Activated naive CD8-positive, alpha-beta T cell treated with anti-CD3 and anti-CD28 coated beads for 36 hours (primary cell): ENCODE measurements at regions not wholly inside any gene's neighbourhood (a gene's known extent, or its start where the extent isn't known, plus 50 kb on each side); places are given as distances from the start of the nearest gene placed in this dataset.
"Not testable (repeated sequence)": the region's sequence is repeated elsewhere in the genome, so short reads cannot be mapped to it uniquely, and the experiment has no call there.

Experiments used
- DNase-seq: peaks from one replicate; pipeline ENCODE4 v3.0.0; 2021
- H3K27ac Mint-ChIP-seq: one replicate; pipeline ENCODE4 v1.8.0; 2022; ENCODE audit warnings: mild to moderate bottlenecking, moderate library complexity, mixed read lengths
- H3K27me3 Mint-ChIP-seq: one replicate; pipeline ENCODE4 v1.8.0; 2022; ENCODE audit warnings: mild to moderate bottlenecking, mixed read lengths
- H3K36me3 Mint-ChIP-seq: one replicate; pipeline ENCODE4 v1.8.0; 2021; ENCODE audit warnings: mild to moderate bottlenecking, mixed read lengths
- H3K4me1 Mint-ChIP-seq: one replicate; pipeline ENCODE4 v1.8.0; 2021; ENCODE audit warnings: mixed read lengths
- H3K4me3 Mint-ChIP-seq: one replicate; pipeline ENCODE4 v1.8.0; 2022; ENCODE audit warnings: mild to moderate bottlenecking, moderate library complexity, mixed read lengths
- H3K9me3 Mint-ChIP-seq: one replicate; pipeline ENCODE4 v1.8.0; 2022; ENCODE audit warnings: mixed read lengths

- Mint-ChIP-seq H3K27me3 (peaks cover 38% of the 10 kb centered on the region), H3K36me3 (no peaks in the 10 kb centered on the region), H3K4me1 (no peaks in the 10 kb centered on the region), H3K27ac (no peak overlapping the region), H3K9me3 (peaks cover 2% of the 10 kb centered on the region), H3K4me3 (no peak overlapping the region)
- no peak for DNase-seq
These were observed 229.5 kb downstream of the MEF2C start for GRCh38 chr5:88653471-88653870.

- Mint-ChIP-seq H3K4me3 (no peak overlapping the region), H3K9me3 (no peaks in the 10 kb centered on the region), H3K36me3 (no peaks in the 10 kb centered on the region), H3K27me3 (peaks cover 30% of the 10 kb centered on the region), H3K27ac (no peak overlapping the region), H3K4me1 (no peaks in the 10 kb centered on the region)
- DNase-seq = no peak
These were observed 235.1 kb downstream of the MEF2C start for GRCh38 chr5:88647901-88648300.

GRCh38 chr5:88646866-88647265 is 236.1 kb downstream of the MEF2C start:
- Mint-ChIP-seq H3K27ac (no peak overlapping the region), H3K36me3 (no peaks in the 10 kb centered on the region), H3K4me1 (no peaks in the 10 kb centered on the region), H3K27me3 (peaks cover 30% of the 10 kb centered on the region), H3K4me3 (no peak overlapping the region), H3K9me3 (no peaks in the 10 kb centered on the region)
- DNase-seq = no peak

- Mint-ChIP-seq H3K27ac (no peak overlapping the region), H3K27me3 (peaks cover 21% of the 10 kb centered on the region), H3K36me3 (no peaks in the 10 kb centered on the region), H3K4me1 (no peaks in the 10 kb centered on the region), H3K4me3 (no peak overlapping the region), H3K9me3 (no peaks in the 10 kb centered on the region)
- DNase-seq = no peak
These were observed 238.3 kb downstream of the MEF2C start for GRCh38 chr5:88644676-88645075.

GRCh38 chr5:88643315-88643714 is 239.7 kb downstream of the MEF2C start:
- H3K4me1 Mint-ChIP-seq = no peaks in the 10 kb centered on the region
- no peaks in the 10 kb centered on the region for H3K9me3 Mint-ChIP-seq
- peaks cover 21% of the 10 kb centered on the region for H3K27me3 Mint-ChIP-seq
- no peak overlapping the region for H3K4me3 Mint-ChIP-seq
- no peaks in the 10 kb centered on the region for H3K36me3 Mint-ChIP-seq
- no peak for DNase-seq
- no peak overlapping the region for H3K27ac Mint-ChIP-seq

- H3K4me1 Mint-ChIP-seq = no peaks in the 10 kb centered on the region
- H3K4me3 Mint-ChIP-seq = no peak overlapping the region
- no peaks in the 10 kb centered on the region for H3K36me3 Mint-ChIP-seq
- H3K9me3 Mint-ChIP-seq = no peaks in the 10 kb centered on the region
- no peak for DNase-seq
- H3K27ac Mint-ChIP-seq = no peak overlapping the region
- peaks cover 20% of the 10 kb centered on the region for H3K27me3 Mint-ChIP-seq
These were observed 249.0 kb downstream of the MEF2C start for GRCh38 chr5:88634014-88634413.

- peaks cover 17% of the 10 kb centered on the region for H3K9me3 Mint-ChIP-seq
- not testable (repeated sequence) for H3K27ac Mint-ChIP-seq
These were observed 260.1 kb downstream of the MEF2C start for GRCh38 chr5:88622890-88623289.

GRCh38 chr5:88615767-88616166 is 267.2 kb downstream of the MEF2C start:
- H3K36me3 Mint-ChIP-seq, H3K4me3 Mint-ChIP-seq, DNase-seq, H3K27me3 Mint-ChIP-seq, H3K4me1 Mint-ChIP-seq, H3K27ac Mint-ChIP-seq: not testable (repeated sequence)
- H3K9me3 Mint-ChIP-seq = peaks cover 16% of the 10 kb centered on the region

More at GRCh38 chr5:88622890-88623289, 260.1 kb downstream of the MEF2C start:
- H3K4me1 Mint-ChIP-seq, H3K4me3 Mint-ChIP-seq, DNase-seq, H3K36me3 Mint-ChIP-seq: not testable (repeated sequence)
- peaks cover 19% of the 10 kb centered on the region for H3K27me3 Mint-ChIP-seq

GRCh38 chr5:88613051-88613450 is 269.9 kb downstream of the MEF2C start:
- Mint-ChIP-seq H3K27me3 (peaks cover 11% of the 10 kb centered on the region), H3K4me1 (no peaks in the 10 kb centered on the region), H3K27ac (no peak overlapping the region), H3K9me3 (peaks cover 6% of the 10 kb centered on the region), H3K36me3 (no peaks in the 10 kb centered on the region), H3K4me3 (no peak overlapping the region)
- DNase-seq = no peak

- no peaks in the 10 kb centered on the region for H3K36me3 Mint-ChIP-seq
- no peak overlapping the region for H3K27ac Mint-ChIP-seq
These were observed 272.4 kb downstream of the MEF2C start for GRCh38 chr5:88610586-88610985.

GRCh38 chr5:88607492-88607891 is 275.5 kb downstream of the MEF2C start:
- Mint-ChIP-seq H3K27me3 (peaks cover 12% of the 10 kb centered on the region), H3K36me3 (no peaks in the 10 kb centered on the region), H3K4me1 (no peaks in the 10 kb centered on the region), H3K4me3 (no peak overlapping the region), H3K9me3 (no peaks in the 10 kb centered on the region), H3K27ac (no peak overlapping the region)
- DNase-seq = no peak

More at GRCh38 chr5:88610586-88610985, 272.4 kb downstream of the MEF2C start:
- H3K4me3 Mint-ChIP-seq = no peak overlapping the region
- peaks cover 11% of the 10 kb centered on the region for H3K27me3 Mint-ChIP-seq
- H3K9me3 Mint-ChIP-seq = peaks cover 4% of the 10 kb centered on the region
- no peak for DNase-seq
- H3K4me1 Mint-ChIP-seq = no peaks in the 10 kb centered on the region

GRCh38 chr5:88606626-88607025 is 276.4 kb downstream of the MEF2C start:
- H3K4me1 Mint-ChIP-seq = no peaks in the 10 kb centered on the region
- H3K36me3 Mint-ChIP-seq = no peaks in the 10 kb centered on the region
- peaks cover 2% of the 10 kb centered on the region for H3K9me3 Mint-ChIP-seq
- H3K27me3 Mint-ChIP-seq = peaks cover 14% of the 10 kb centered on the region
- H3K4me3 Mint-ChIP-seq = no peak overlapping the region
- no peak overlapping the region for H3K27ac Mint-ChIP-seq
- DNase-seq = no peak

GRCh38 chr5:88606173-88606572 is 276.8 kb downstream of the MEF2C start:
- DNase-seq = no peak
- H3K9me3 Mint-ChIP-seq = peaks cover 3% of the 10 kb centered on the region
- H3K4me3 Mint-ChIP-seq = no peak overlapping the region
- H3K36me3 Mint-ChIP-seq = no peaks in the 10 kb centered on the region
- peaks cover 13% of the 10 kb centered on the region for H3K27me3 Mint-ChIP-seq
- H3K4me1 Mint-ChIP-seq = no peaks in the 10 kb centered on the region
- H3K27ac Mint-ChIP-seq = no peak overlapping the region

- H3K4me1 Mint-ChIP-seq = no peaks in the 10 kb centered on the region
- DNase-seq = peak; percentile 5
- no peak overlapping the region for H3K27ac Mint-ChIP-seq
- H3K27me3 Mint-ChIP-seq = peaks cover 11% of the 10 kb centered on the region
- H3K9me3 Mint-ChIP-seq = peaks cover 5% of the 10 kb centered on the region
- H3K36me3 Mint-ChIP-seq = no peaks in the 10 kb centered on the region
- no peak overlapping the region for H3K4me3 Mint-ChIP-seq
These were observed 280.4 kb downstream of the MEF2C start for GRCh38 chr5:88602584-88602983.

GRCh38 chr5:88594441-88594840 is 288.5 kb downstream of the MEF2C start:
- Mint-ChIP-seq H3K4me1 (no peaks in the 10 kb centered on the region), H3K27ac (no peak overlapping the region), H3K27me3 (peaks cover 12% of the 10 kb centered on the region)

GRCh38 chr5:88588609-88589008 is 294.4 kb downstream of the MEF2C start:
- Mint-ChIP-seq H3K4me3 (no peak overlapping the region), H3K27me3 (peaks cover 36% of the 10 kb centered on the region), H3K27ac (no peak overlapping the region)

More at GRCh38 chr5:88594441-88594840, 288.5 kb downstream of the MEF2C start:
- no peak for DNase-seq
- Mint-ChIP-seq H3K4me3 (no peak overlapping the region), H3K36me3 (no peaks in the 10 kb centered on the region), H3K9me3 (peaks cover 3% of the 10 kb centered on the region)

GRCh38 chr5:88583471-88583870 is 299.5 kb downstream of the MEF2C start:
- no peak for DNase-seq
- Mint-ChIP-seq H3K27me3 (peaks cover 20% of the 10 kb centered on the region), H3K9me3 (peaks cover 6% of the 10 kb centered on the region), H3K4me3 (no peak overlapping the region), H3K36me3 (no peaks in the 10 kb centered on the region), H3K4me1 (no peaks in the 10 kb centered on the region), H3K27ac (no peak overlapping the region)

More at GRCh38 chr5:88588609-88589008, 294.4 kb downstream of the MEF2C start:
- Mint-ChIP-seq H3K36me3 (no peaks in the 10 kb centered on the region), H3K4me1 (no peaks in the 10 kb centered on the region), H3K9me3 (peaks cover 17% of the 10 kb centered on the region)
- no peak for DNase-seq
